Endothelial cell of umbilical vein (primary cell): ENCODE measurements at regions not wholly inside any gene's neighbourhood (a gene's known extent, or its start where the extent isn't known, plus 50 kb on each side); places are given as distances from the start of the nearest gene placed in this dataset.

Experiments
- EZH2 ChIP-seq: IDR thresholded peaks from 2 replicates; pipeline ENCODE4 v1.6.1; 2012; ENCODE audit warnings: borderline replicate concordance, low read depth, mild to moderate bottlenecking, moderate library complexity, low read length, inconsistent platforms; ENCODE audit not compliant: severe bottlenecking
- POLR2A ChIP-seq: IDR thresholded peaks from 2 replicates; pipeline ENCODE4 v1.6.1; 2012; ENCODE audit warnings: low read depth, mild to moderate bottlenecking, control low read depth, low read length
- TF ChIP-seq, protein P1 (sequence below), 2 donors: IDR thresholded peaks; 1 replicate in 1 of 2; 2 replicates in 1 of 2; pipeline ENCODE4 v1.5.1; 2011; ENCODE audit warnings: low read length in 2 of 2, mild to moderate bottlenecking in 2 of 2, moderate library complexity in 2 of 2, control low read depth in 1 of 2, inconsistent platforms in 1 of 2, low read depth in 1 of 2; ENCODE audit not compliant: insufficient read depth in 1 of 2; ENCODE audit errors: extremely low read depth in 1 of 2

DNA sequence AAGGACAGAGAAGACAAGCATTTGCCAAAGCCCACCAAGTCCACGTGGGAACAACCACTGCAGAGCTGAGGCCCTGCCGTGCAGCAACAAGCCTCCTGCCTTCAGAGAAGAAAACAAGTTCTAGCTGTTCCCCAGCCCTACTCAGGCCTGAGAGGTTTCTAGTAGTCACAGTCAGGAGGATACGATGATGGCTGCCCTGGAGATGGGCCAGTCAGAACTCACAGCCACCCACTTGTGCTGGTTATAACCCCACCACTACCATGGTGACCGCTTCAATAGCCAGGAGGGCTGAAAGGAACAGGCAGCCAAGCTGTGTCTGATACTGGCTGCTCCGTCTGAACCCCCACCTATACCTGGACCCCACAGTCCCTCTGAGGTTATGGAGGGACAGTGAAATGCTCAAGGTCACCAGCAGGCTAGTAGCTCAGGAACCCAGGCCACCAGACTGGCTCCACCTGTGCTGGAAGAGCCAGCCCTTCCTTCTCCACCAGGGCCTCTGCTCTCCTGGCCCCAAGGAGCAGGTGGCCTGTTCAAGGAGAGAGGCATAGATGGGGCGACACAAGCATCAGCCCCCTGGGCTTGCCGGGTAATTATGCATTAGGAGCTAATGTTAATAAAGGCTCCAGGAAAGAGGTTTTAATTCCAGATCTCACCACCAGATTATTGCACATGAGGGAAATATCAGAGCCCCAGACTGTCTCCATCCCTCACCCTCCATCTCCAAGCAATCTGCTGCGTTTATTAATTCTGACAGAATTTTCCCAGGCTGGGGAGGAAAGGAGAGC, 125.8 kb upstream of the PCBD1 start:
- TF ChIP-seq POLR2A, result no peak
- TF ChIP-seq, protein P1, sequence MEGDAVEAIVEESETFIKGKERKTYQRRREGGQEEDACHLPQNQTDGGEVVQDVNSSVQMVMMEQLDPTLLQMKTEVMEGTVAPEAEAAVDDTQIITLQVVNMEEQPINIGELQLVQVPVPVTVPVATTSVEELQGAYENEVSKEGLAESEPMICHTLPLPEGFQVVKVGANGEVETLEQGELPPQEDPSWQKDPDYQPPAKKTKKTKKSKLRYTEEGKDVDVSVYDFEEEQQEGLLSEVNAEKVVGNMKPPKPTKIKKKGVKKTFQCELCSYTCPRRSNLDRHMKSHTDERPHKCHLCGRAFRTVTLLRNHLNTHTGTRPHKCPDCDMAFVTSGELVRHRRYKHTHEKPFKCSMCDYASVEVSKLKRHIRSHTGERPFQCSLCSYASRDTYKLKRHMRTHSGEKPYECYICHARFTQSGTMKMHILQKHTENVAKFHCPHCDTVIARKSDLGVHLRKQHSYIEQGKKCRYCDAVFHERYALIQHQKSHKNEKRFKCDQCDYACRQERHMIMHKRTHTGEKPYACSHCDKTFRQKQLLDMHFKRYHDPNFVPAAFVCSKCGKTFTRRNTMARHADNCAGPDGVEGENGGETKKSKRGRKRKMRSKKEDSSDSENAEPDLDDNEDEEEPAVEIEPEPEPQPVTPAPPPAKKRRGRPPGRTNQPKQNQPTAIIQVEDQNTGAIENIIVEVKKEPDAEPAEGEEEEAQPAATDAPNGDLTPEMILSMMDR (IDR thresholded peaks at IDR 0.05; ENCODE audit: extremely low read depth in 1 of 2, insufficient read depth in 1 of 2, low read depth in 1 of 2, low read length in 2 of 2), result no peak
- no peak for TF ChIP-seq EZH2
